ENCODE measurements at regions not wholly inside any gene's neighbourhood (a gene's known extent, or its start where the extent isn't known, plus 50 kb on each side); places are given as distances from the start of the nearest gene placed in this dataset.

- DNase-seq (ENCODE audit: low read depth): no peak
- TF ChIP-seq CTCF (IDR thresholded peaks at IDR 0.05; ENCODE audit: insufficient read depth, low read depth, low read length): no peak
- ChIA-PET POLR2A (no interaction called here), CTCF (no interaction called here)
- no peak overlapping the region for H3K4me3 ChIP-seq (ENCODE audit: low read depth, low read length)
- H3K27me3 ChIP-seq (ENCODE audit: control insufficient read depth, insufficient read depth, low read length): no peaks in the 10 kb centered on the region
- no peaks in the 10 kb centered on the region for H3K36me3 ChIP-seq (ENCODE audit: control insufficient read depth, insufficient read depth, low read length)
These were observed 403.6 kb downstream of the NXPE2 start for GRCh38 chr11:115081972-115082371.

- CTCF ChIA-PET: no interaction called here
- Histone ChIP-seq H3K27me3 (ENCODE audit: control insufficient read depth, insufficient read depth, low read length) (no peaks in the 10 kb centered on the region), H3K36me3 (ENCODE audit: control insufficient read depth, insufficient read depth, low read length) (no peaks in the 10 kb centered on the region), H3K4me3 (ENCODE audit: low read depth, low read length) (no peak overlapping the region)
- no peak for TF ChIP-seq CTCF (IDR thresholded peaks at IDR 0.05; ENCODE audit: insufficient read depth, low read depth, low read length)
- no peak for DNase-seq (ENCODE audit: low read depth)
- POLR2A ChIA-PET: no interaction called here
These were observed 404.9 kb downstream of the NXPE2 start for GRCh38 chr11:115083144-115083806.

- no peak overlapping the region for H3K4me3 ChIP-seq (ENCODE audit: low read depth, low read length)
- ChIA-PET CTCF (no interaction called here), POLR2A (no interaction called here)
- H3K27me3 ChIP-seq (ENCODE audit: control insufficient read depth, insufficient read depth, low read length): no peaks in the 10 kb centered on the region
- no peaks in the 10 kb centered on the region for H3K36me3 ChIP-seq (ENCODE audit: control insufficient read depth, insufficient read depth, low read length)
- DNase-seq (ENCODE audit: low read depth): no peak
- no peak for TF ChIP-seq CTCF (IDR thresholded peaks at IDR 0.05; ENCODE audit: insufficient read depth, low read depth, low read length)
These were observed 405.9 kb downstream of the NXPE2 start for GRCh38 chr11:115084231-115084630.

- ChIA-PET POLR2A (no interaction called here), CTCF (no interaction called here)
- Histone ChIP-seq H3K4me3 (ENCODE audit: low read depth, low read length) (no peak overlapping the region), H3K27me3 (ENCODE audit: control insufficient read depth, insufficient read depth, low read length) (no peaks in the 10 kb centered on the region), H3K36me3 (ENCODE audit: control insufficient read depth, insufficient read depth, low read length) (no peaks in the 10 kb centered on the region)
- no peak for DNase-seq (ENCODE audit: low read depth)
- no peak for TF ChIP-seq CTCF (IDR thresholded peaks at IDR 0.05; ENCODE audit: insufficient read depth, low read depth, low read length)
These were observed 407.3 kb downstream of the NXPE2 start for GRCh38 chr11:115085461-115086210.

- DNase-seq (ENCODE audit: low read depth): no peak
- CTCF ChIA-PET: no interaction called here
- POLR2A ChIA-PET: no interaction called here
- H3K36me3 ChIP-seq (ENCODE audit: control insufficient read depth, insufficient read depth, low read length): no peaks in the 10 kb centered on the region
- H3K4me3 ChIP-seq (ENCODE audit: low read depth, low read length): no peak overlapping the region
- H3K27me3 ChIP-seq (ENCODE audit: control insufficient read depth, insufficient read depth, low read length): no peaks in the 10 kb centered on the region
- no peak for TF ChIP-seq CTCF (IDR thresholded peaks at IDR 0.05; ENCODE audit: insufficient read depth, low read depth, low read length)
These were observed 409.5 kb downstream of the NXPE2 start for GRCh38 chr11:115087791-115088190.
